B cell (primary cell): ENCODE measurements at regions not wholly inside any gene's neighbourhood (a gene's known extent, or its start where the extent isn't known, plus 50 kb on each side); places are given as distances from the start of the nearest gene placed in this dataset.

Experiments
- ATAC-seq: fragments of 200-7000 bp; cut with Tn5 transposase; one replicate; pipeline ENCODE4 v1.10.0; 2021; ENCODE audit warnings: low read depth, mild to moderate bottlenecking, moderate number of reproducible peaks, moderate library complexity
- CTCF ChIA-PET: fragments of 350-600 bp; sonication (Branson Sonifier 250); formaldehyde crosslinking; loops from one replicate; lab custom pipeline; 2021; ENCODE audit warnings: antibody characterized with exemption, inconsistent platforms; lab: Charles Lee
- POLR2A ChIA-PET: fragments of 350-600 bp; sonication (Branson Sonifier 250); formaldehyde crosslinking; loops from one replicate; lab custom pipeline; 2021; ENCODE audit warnings: antibody characterized with exemption; lab: Charles Lee
- DNase-seq: peaks from one replicate; pipeline ENCODE4 v3.0.0; 2013
- H2AFZ ChIP-seq: 2 replicates; pipeline ENCODE4 v1.6.1; 2012; ENCODE audit warnings: mild to moderate bottlenecking, low read depth, low read length; ENCODE audit not compliant: insufficient read depth, poor library complexity, severe bottlenecking
- H3K27ac ChIP-seq, 2 donors: 1 replicate in 1 of 2; 2 replicates in 1 of 2; pipeline ENCODE4 v1.5.1; 2012 to 2013; ENCODE audit warnings: low read length in 2 of 2, mild to moderate bottlenecking in 2 of 2, moderate library complexity in 1 of 2
- H3K27me3 ChIP-seq, 4 experiments: fragments of 200-600 bp in 1 of 4; sonication (generic) in 1 of 4; replicated peaks in 1 of 4; 1 replicate in 2 of 4; 2 replicates in 2 of 4; pipeline versions ENCODE4 v1.6.1 to v1.7.0; 2013 to 2016; ENCODE audit warnings: low read length in 3 of 4, mild to moderate bottlenecking in 2 of 4, mixed read lengths in 1 of 4, moderate library complexity in 1 of 4; ENCODE audit not compliant: insufficient read depth in 4 of 4, control insufficient read depth in 3 of 4; ENCODE audit errors: control extremely low read depth in 1 of 4
- H3K36me3 ChIP-seq, 2 experiments: replicated peaks in 1 of 2; 1 replicate in 1 of 2; 2 replicates in 1 of 2; pipeline versions ENCODE4 v1.6.1 to v1.7.1; 2013; ENCODE audit warnings: low read length in 1 of 2; ENCODE audit not compliant: insufficient read depth in 2 of 2, control insufficient read depth in 1 of 2; ENCODE audit errors: control extremely low read depth in 1 of 2, extremely low read depth in 1 of 2
- H3K4me1 ChIP-seq, 2 donors: fragments of 200-600 bp in 1 of 2; sonication (generic) in 1 of 2; 1 replicate in 1 of 2; 2 replicates in 1 of 2; pipeline versions ENCODE4 v1.5.1 to v1.6.1; 2013 to 2017; ENCODE audit warnings: low read length in 2 of 2; ENCODE audit not compliant: control insufficient read depth in 2 of 2, insufficient read depth in 2 of 2
- H3K4me2 ChIP-seq: replicated peaks from 2 replicates; pipeline ENCODE3; 2012; ENCODE audit warnings: mild to moderate bottlenecking, low read depth, low read length; ENCODE audit not compliant: poor library complexity, severe bottlenecking
- H3K4me3 ChIP-seq, 5 experiments: fragments of 200-600 bp in 1 of 5; sonication (generic) in 1 of 5; 1 replicate in 3 of 5; 2 replicates in 2 of 5; pipeline versions ENCODE4 v1.5.1 to v1.7.0; 2011 to 2016; ENCODE audit warnings: low read length in 4 of 5, mild to moderate bottlenecking in 4 of 5, low read depth in 2 of 5, control low read depth in 1 of 5, moderate library complexity in 1 of 5; ENCODE audit not compliant: insufficient read depth in 1 of 5; ENCODE audit errors: control extremely low read depth in 1 of 5, extremely low read depth in 1 of 5
- H3K79me2 ChIP-seq: fragments of 200-600 bp; sonication (generic); one replicate; pipeline ENCODE4 v1.6.0; 2016; ENCODE audit warnings: low read length; ENCODE audit not compliant: control insufficient read depth, insufficient read depth
- H3K9ac ChIP-seq: fragments of 200-600 bp; sonication (generic); 2 replicates; pipeline ENCODE4 v1.6.1; 2017; ENCODE audit warnings: mild to moderate bottlenecking, low read length, moderate library complexity
- H3K9me3 ChIP-seq, 3 donors: one replicate each; pipeline versions ENCODE4 v1.6.1 to v1.7.1; 2013; ENCODE audit warnings: low read length in 2 of 3; ENCODE audit not compliant: control insufficient read depth in 2 of 3, insufficient read depth in 1 of 3; ENCODE audit errors: control extremely low read depth in 1 of 3
- H4K20me1 ChIP-seq: 2 replicates; pipeline ENCODE4 v1.6.0; 2012; ENCODE audit warnings: mild to moderate bottlenecking, low read length; ENCODE audit not compliant: insufficient read depth, control insufficient read depth, poor library complexity, severe bottlenecking
- H3K27ac Mint-ChIP-seq: one replicate; pipeline ENCODE4 v1.8.0; 2021; ENCODE audit warnings: mixed read lengths
- H3K27me3 Mint-ChIP-seq: one replicate; pipeline ENCODE4 v1.8.0; 2021; ENCODE audit warnings: mixed read lengths
- H3K4me1 Mint-ChIP-seq: one replicate; pipeline ENCODE4 v1.8.0; 2021; ENCODE audit warnings: mixed read lengths
- H3K4me3 Mint-ChIP-seq: one replicate; pipeline ENCODE4 v1.8.0; 2021; ENCODE audit warnings: mixed read lengths
- H3K9me3 Mint-ChIP-seq: one replicate; pipeline ENCODE4 v1.8.0; 2022; ENCODE audit warnings: mixed read lengths; ENCODE audit not compliant: insufficient read depth
- EZH2 ChIP-seq: IDR thresholded peaks from 2 replicates; pipeline ENCODE4 v1.6.1; 2012; ENCODE audit warnings: borderline replicate concordance, low read depth, mild to moderate bottlenecking, moderate library complexity, low read length; ENCODE audit not compliant: insufficient read depth, poor library complexity, severe bottlenecking
- WGBS: methylation state at CpG from one replicate; pipeline ENCODE4 v1.1.5; 2013; ENCODE audit warnings: missing lambda C conversion rate; ENCODE audit not compliant: insufficient coverage; 5-methylcytosine and 5-hydroxymethylcytosine counted together
- intact Hi-C: fragments of 100-400 bp; cut with micrococcal nuclease; formaldehyde crosslinking; loops from one replicate; pipeline ENCODE4 v1.10.0; 2022
- TF ChIP-seq, protein P1 (sequence below): fragments of 200-600 bp; IDR thresholded peaks from one replicate; pipeline ENCODE4 v1.8.0; 2022; ENCODE audit warnings: antibody characterized with exemption, mild to moderate bottlenecking

DNA sequence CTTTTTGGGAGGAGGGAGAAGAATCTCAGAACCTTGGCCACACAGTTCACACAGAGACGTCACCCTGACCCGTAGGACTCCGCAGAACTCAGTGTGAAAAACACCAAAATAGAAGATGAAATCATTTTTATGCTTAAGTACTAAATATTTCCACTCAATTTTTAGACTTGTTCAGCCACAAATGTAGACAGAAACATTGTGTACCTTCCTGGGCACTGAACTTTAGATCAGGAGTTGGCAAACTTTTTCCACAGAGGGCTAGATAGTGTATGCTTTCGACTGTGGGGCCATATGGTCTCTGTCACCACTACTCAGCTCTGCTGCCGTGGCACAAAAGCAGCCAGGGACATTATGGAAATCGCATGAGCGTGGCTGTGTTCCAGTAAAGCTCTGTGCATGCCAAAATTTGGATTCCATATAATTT, 61.8 kb upstream of the STOX2 start:
- WGBS: 86% methylated on average over 1 of the region's 7 CpGs
- Histone ChIP-seq H2AFZ (no peak overlapping the region), H3K9me3 (peaks cover 0 to 7% (median 2%) of the 10 kb centered on the region in 3 donors), H4K20me1 (no peaks in the 10 kb centered on the region), H3K27me3 (peaks cover 0 to 7% (median 2%) of the 10 kb centered on the region in 4 experiments), H3K9ac (no peak overlapping the region), H3K4me3 (no peak overlapping the region), H3K4me1 (no peaks in the 10 kb centered on the region), H3K4me2 (no peak overlapping the region), H3K79me2 (no peaks in the 10 kb centered on the region), H3K36me3 (no peaks in the 10 kb centered on the region), H3K27ac (no peak overlapping the region)
- peaks cover 29% of the 10 kb centered on the region for H3K27me3 Mint-ChIP-seq
- CTCF ChIA-PET: no interaction called here
- H3K4me3 Mint-ChIP-seq: no peak overlapping the region
- no peak for ATAC-seq
- H3K27ac Mint-ChIP-seq: no peak overlapping the region
- H3K9me3 Mint-ChIP-seq: peaks cover 4% of the 10 kb centered on the region
- no peak for TF ChIP-seq EZH2
- TF ChIP-seq, protein P1, sequence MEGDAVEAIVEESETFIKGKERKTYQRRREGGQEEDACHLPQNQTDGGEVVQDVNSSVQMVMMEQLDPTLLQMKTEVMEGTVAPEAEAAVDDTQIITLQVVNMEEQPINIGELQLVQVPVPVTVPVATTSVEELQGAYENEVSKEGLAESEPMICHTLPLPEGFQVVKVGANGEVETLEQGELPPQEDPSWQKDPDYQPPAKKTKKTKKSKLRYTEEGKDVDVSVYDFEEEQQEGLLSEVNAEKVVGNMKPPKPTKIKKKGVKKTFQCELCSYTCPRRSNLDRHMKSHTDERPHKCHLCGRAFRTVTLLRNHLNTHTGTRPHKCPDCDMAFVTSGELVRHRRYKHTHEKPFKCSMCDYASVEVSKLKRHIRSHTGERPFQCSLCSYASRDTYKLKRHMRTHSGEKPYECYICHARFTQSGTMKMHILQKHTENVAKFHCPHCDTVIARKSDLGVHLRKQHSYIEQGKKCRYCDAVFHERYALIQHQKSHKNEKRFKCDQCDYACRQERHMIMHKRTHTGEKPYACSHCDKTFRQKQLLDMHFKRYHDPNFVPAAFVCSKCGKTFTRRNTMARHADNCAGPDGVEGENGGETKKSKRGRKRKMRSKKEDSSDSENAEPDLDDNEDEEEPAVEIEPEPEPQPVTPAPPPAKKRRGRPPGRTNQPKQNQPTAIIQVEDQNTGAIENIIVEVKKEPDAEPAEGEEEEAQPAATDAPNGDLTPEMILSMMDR: no peak
- DNase-seq: no peak
- no peaks in the 10 kb centered on the region for H3K4me1 Mint-ChIP-seq
- intact Hi-C loops: loop anchor here (10.0 kb wide), 1 partner anchor 1292 kb away; no protein-coding TSS in a partner anchor
- POLR2A ChIA-PET: no interaction called here

GRCh38 chr4:183846951-183847350, 58.2 kb upstream of the STOX2 start:
- ATAC-seq: no peak
- CTCF ChIA-PET: no interaction called here
- TF ChIP-seq, protein P1: no peak
- TF ChIP-seq EZH2: no peak

More at GRCh38 chr4:183846951-183847350, 58.2 kb upstream of the STOX2 start:
- H3K27me3 ChIP-seq: peaks cover 0 to 12% (median 4%) of the 10 kb centered on the region in 4 experiments
- no peaks in the 10 kb centered on the region for H3K4me1 Mint-ChIP-seq
- no peak overlapping the region for H3K4me3 ChIP-seq
- H3K36me3 ChIP-seq: no peaks in the 10 kb centered on the region
- intact Hi-C loops: loop anchor here (10.0 kb wide), 1 partner anchor 1288 kb away; no protein-coding TSS in a partner anchor
- no peak overlapping the region for H3K27ac Mint-ChIP-seq
- H3K4me2 ChIP-seq: no peak overlapping the region
- no peaks in the 10 kb centered on the region for H4K20me1 ChIP-seq
- H3K79me2 ChIP-seq: no peaks in the 10 kb centered on the region
- H3K4me1 ChIP-seq: no peaks in the 10 kb centered on the region
- H3K27me3 Mint-ChIP-seq: peaks cover 27% of the 10 kb centered on the region
- no peak overlapping the region for H3K4me3 Mint-ChIP-seq
- H2AFZ ChIP-seq: no peak overlapping the region
- no peak overlapping the region for H3K27ac ChIP-seq
- H3K9me3 ChIP-seq: peaks cover 0 to 7% (median 2%) of the 10 kb centered on the region in 3 donors
- DNase-seq: no peak
- H3K9me3 Mint-ChIP-seq: peaks cover 4% of the 10 kb centered on the region
- no peak overlapping the region for H3K9ac ChIP-seq
- POLR2A ChIA-PET: no interaction called here
